ENCODE measurements at regions not wholly inside any gene's neighbourhood (a gene's known extent, or its start where the extent isn't known, plus 50 kb on each side); places are given as distances from the start of the nearest gene placed in this dataset.
"Not testable (repeated sequence)": the region's sequence is repeated elsewhere in the genome, so short reads cannot be mapped to it uniquely, and the experiment has no call there.

DNA sequence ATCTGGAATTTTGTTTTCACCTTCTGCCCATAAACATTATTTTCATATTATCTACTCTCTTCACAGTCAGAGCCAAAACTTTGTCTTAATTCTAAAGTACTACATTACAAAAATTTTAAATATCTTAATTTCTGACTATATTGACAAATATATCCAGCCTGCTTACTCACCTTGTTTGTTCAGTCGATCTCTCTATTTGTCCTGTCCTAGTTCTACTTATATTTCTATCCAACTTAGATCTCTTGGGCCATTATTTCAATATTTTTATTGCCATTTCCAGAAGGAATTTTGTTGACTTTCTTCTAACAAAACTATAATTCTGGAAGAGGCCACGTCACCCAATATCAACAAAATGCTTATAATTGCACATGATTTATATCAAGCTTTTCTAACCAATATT lies 652.8 kb upstream of the CTNND2 start:
- no peaks in the 10 kb centered on the region for H3K36me3 ChIP-seq
- DNase-seq (ENCODE audit: extremely low spot score), result no peak
- intact Hi-C loops (cut with DNase I), result no loop called here
- 76% methylated on average over 2 of the region's 2 CpGs for WGBS
- H3K4me1 ChIP-seq, result no peaks in the 10 kb centered on the region
- no peaks in the 10 kb centered on the region for H3K9me3 ChIP-seq
- TF ChIP-seq, protein P1, sequence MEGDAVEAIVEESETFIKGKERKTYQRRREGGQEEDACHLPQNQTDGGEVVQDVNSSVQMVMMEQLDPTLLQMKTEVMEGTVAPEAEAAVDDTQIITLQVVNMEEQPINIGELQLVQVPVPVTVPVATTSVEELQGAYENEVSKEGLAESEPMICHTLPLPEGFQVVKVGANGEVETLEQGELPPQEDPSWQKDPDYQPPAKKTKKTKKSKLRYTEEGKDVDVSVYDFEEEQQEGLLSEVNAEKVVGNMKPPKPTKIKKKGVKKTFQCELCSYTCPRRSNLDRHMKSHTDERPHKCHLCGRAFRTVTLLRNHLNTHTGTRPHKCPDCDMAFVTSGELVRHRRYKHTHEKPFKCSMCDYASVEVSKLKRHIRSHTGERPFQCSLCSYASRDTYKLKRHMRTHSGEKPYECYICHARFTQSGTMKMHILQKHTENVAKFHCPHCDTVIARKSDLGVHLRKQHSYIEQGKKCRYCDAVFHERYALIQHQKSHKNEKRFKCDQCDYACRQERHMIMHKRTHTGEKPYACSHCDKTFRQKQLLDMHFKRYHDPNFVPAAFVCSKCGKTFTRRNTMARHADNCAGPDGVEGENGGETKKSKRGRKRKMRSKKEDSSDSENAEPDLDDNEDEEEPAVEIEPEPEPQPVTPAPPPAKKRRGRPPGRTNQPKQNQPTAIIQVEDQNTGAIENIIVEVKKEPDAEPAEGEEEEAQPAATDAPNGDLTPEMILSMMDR (IDR thresholded peaks at IDR 0.05), result no peak
- TF ChIP-seq EP300 (IDR thresholded peaks at IDR 0.05), result no peak
- TF ChIP-seq POLR2AphosphoS5 (IDR thresholded peaks at IDR 0.05), result no peak
- no peak for TF ChIP-seq POLR2A (IDR thresholded peaks at IDR 0.05; ENCODE audit: low read depth)
- no peaks in the 10 kb centered on the region for H3K27me3 ChIP-seq
- H3K27ac ChIP-seq (replicated peaks in 1 of 4), result no peak overlapping the region
- H3K4me3 ChIP-seq, result no peak overlapping the region

DNA sequence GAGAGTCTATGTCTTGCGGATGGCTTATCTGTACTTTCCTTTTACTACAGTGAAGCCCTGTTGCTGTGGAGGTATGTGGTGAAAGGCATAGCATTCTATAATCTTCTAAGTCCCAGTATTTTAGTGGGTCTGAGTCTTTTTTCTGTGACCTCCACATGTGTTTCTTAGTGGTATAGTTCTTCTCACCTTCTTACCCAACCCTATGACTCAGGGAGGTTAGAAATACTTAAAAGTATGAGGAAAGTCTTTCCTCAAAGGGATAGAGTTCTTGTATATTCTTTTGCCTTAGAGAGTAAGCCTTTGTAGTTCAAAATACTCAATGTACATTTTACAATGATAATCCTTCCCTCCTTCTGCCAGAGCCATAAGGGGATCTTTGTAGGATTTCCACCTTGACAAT lies 621.9 kb upstream of the CTNND2 start:
- 100% methylated on average over 1 of the region's 1 CpG for WGBS
- H3K4me1 ChIP-seq, result no peaks in the 10 kb centered on the region
- DNase-seq (ENCODE audit: extremely low spot score), result no peak
- H3K36me3 ChIP-seq, result no peaks in the 10 kb centered on the region
- no peaks in the 10 kb centered on the region for H3K9me3 ChIP-seq
- TF ChIP-seq, protein P1 (IDR thresholded peaks at IDR 0.05), result no peak
- TF ChIP-seq EP300 (IDR thresholded peaks at IDR 0.05), result no peak
- TF ChIP-seq POLR2A (IDR thresholded peaks at IDR 0.05; ENCODE audit: low read depth), result no peak
- no peak for TF ChIP-seq POLR2AphosphoS5 (IDR thresholded peaks at IDR 0.05)
- H3K4me3 ChIP-seq, result no peak overlapping the region
- H3K27me3 ChIP-seq, result no peaks in the 10 kb centered on the region
- intact Hi-C loops (cut with DNase I), result no loop called here
- no peak overlapping the region for H3K27ac ChIP-seq (replicated peaks in 1 of 4)

DNA sequence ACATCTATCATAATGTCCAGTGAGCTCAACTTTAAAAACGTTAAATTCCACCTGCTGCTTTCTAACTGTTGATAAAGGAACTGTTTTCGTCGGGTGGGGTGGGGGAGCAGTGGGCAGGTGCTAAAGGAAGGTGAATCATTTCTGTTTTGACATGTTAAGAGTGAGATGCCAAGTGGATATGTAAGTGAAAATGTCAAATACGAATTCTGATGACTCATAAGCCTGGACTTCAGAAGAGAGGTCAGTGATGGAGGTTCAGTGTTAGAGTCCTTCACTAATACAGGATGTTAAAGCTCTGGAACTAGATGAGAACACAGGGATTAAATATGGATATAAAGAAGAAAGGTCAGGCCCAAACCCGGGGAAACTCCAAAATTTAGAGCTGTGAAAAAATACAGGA lies 617.9 kb upstream of the CTNND2 start:
- intact Hi-C loops (cut with DNase I), result no loop called here
- no peaks in the 10 kb centered on the region for H3K36me3 ChIP-seq
- H3K4me3 ChIP-seq, result no peak overlapping the region
- no peaks in the 10 kb centered on the region for H3K27me3 ChIP-seq
- no peaks in the 10 kb centered on the region for H3K9me3 ChIP-seq
- H3K4me1 ChIP-seq, result no peaks in the 10 kb centered on the region
- H3K27ac ChIP-seq (replicated peaks in 1 of 4), result no peak overlapping the region
- no peak for DNase-seq (ENCODE audit: extremely low spot score)
- TF ChIP-seq EP300 (IDR thresholded peaks at IDR 0.05) (no peak), POLR2AphosphoS5 (IDR thresholded peaks at IDR 0.05) (no peak), POLR2A (IDR thresholded peaks at IDR 0.05; ENCODE audit: low read depth) (no peak)
- TF ChIP-seq, protein P1 (IDR thresholded peaks at IDR 0.05), result no peak
- WGBS, result 59% methylated on average over 5 of the region's 5 CpGs

DNA sequence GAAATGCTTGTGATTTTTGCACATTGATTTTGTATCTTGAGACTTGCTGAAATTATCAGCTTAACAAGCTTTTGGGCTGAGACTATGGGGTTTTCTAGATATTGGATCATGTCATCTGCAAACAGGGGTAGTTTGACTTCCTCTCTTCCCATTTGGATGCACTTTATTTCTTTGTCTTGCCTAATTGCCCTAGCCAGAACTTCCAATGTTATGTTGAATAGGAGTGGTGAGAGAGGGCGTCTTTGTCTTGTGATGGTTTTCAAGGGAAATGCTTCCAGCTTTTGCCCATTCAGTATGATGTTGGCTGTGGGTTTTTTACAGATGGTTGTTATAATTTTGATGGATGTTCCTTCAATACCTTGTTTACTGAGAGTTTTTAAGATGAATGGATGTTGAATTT lies 600.7 kb upstream of the CTNND2 start:
- H3K4me3 ChIP-seq; intact Hi-C loops (cut with DNase I); H3K4me1 ChIP-seq; H3K27me3 ChIP-seq; H3K36me3 ChIP-seq; H3K27ac ChIP-seq (replicated peaks in 1 of 4); DNase-seq (ENCODE audit: extremely low spot score): not testable (repeated sequence)
- peaks cover 0 to 17% (median 1%) of the 10 kb centered on the region in 4 donors for H3K9me3 ChIP-seq
- WGBS, result 86% methylated on average over 1 of the region's 1 CpG

DNA sequence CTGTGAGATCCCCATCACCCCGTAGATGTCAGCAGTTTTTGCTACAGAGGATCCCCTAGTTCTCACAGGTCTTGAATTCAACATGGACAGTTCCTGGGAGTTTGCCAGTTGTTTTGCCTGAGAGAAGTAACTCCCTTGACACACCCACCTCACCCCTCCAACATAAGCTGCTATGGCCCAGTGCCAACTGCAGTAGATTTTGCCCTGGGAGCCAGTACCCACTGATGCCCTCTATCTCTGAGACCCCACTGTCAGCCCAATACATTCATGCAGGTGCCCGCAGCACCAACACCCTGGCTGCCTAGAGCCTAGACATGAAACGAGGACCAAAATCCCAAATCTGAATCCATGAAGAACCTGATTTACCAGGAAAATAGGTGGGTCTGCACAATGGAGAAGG lies 583.9 kb upstream of the CTNND2 start:
- H3K4me3 ChIP-seq, result no peak overlapping the region
- TF ChIP-seq, protein P1 (IDR thresholded peaks at IDR 0.05), result no peak
- no peak for TF ChIP-seq POLR2AphosphoS5 (IDR thresholded peaks at IDR 0.05)
- no peak for TF ChIP-seq EP300 (IDR thresholded peaks at IDR 0.05)
- TF ChIP-seq POLR2A (IDR thresholded peaks at IDR 0.05; ENCODE audit: low read depth), result no peak
- no peaks in the 10 kb centered on the region for H3K27me3 ChIP-seq
- H3K27ac ChIP-seq (replicated peaks in 1 of 4), result no peak overlapping the region
- intact Hi-C loops (cut with DNase I), result no loop called here
- no peak for DNase-seq (ENCODE audit: extremely low spot score)
- no peaks in the 10 kb centered on the region for H3K36me3 ChIP-seq
- peaks cover 0 to 15% (median 1%) of the 10 kb centered on the region in 4 donors for H3K9me3 ChIP-seq
- no peaks in the 10 kb centered on the region for H3K4me1 ChIP-seq
- 72% methylated on average over 3 of the region's 3 CpGs for WGBS

Measured in esophagus muscularis mucosa (tissue), 4 donors.